ENCODE measurements at regions not wholly inside any gene's neighbourhood (a gene's known extent, or its start where the extent isn't known, plus 50 kb on each side); places are given as distances from the start of the nearest gene placed in this dataset.
"Not testable (repeated sequence)": the region's sequence is repeated elsewhere in the genome, so short reads cannot be mapped to it uniquely, and the experiment has no call there.

DNA sequence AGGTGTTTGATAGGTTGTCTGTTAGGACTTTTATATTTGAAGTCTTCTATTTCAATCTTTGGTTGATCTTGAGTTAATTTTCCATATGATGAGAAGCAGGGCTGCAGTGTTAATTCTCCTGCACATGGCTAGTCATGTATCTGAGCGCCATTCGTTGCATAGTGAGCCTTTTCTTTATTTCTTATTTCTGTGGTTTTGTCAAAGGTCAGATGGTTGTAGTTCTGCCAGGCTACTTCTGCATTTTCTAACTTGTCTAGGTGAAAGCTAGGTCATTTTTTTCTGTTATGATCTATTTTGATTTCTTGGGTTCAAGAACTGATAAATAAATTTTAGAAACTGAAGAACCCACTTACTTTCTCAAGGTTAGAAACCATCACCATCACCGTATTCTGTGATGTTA is 56.7 kb downstream of the CCDC74A start:
- no peak for FAIRE-seq

DNA sequence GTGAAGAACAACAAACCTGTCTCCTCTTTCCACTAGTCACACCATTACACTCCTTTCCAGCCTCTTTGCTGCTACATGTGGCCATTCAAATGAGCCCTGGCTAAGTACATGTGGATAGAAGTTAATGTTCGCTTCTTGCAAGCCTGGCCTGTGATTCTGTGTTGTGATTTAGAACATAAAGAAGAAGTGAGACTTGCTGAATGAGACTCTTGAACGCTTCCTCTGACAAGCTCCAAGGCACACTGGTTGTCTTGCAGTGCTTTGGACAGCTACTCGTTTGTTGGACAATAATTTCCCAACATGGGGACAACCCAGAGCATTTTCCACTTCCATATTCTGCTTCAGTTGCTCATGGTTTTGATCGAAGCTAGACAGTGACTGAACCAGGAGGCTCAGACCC is 57.3 kb downstream of the CCDC74A start:
- no peak for DNase-seq (ENCODE audit: insufficient read length, low spot score)
- FAIRE-seq, result no peak

More for the DNA sequence above, 56.7 kb downstream of the CCDC74A start:
- no peak for DNase-seq (ENCODE audit: insufficient read length, low spot score)

DNA sequence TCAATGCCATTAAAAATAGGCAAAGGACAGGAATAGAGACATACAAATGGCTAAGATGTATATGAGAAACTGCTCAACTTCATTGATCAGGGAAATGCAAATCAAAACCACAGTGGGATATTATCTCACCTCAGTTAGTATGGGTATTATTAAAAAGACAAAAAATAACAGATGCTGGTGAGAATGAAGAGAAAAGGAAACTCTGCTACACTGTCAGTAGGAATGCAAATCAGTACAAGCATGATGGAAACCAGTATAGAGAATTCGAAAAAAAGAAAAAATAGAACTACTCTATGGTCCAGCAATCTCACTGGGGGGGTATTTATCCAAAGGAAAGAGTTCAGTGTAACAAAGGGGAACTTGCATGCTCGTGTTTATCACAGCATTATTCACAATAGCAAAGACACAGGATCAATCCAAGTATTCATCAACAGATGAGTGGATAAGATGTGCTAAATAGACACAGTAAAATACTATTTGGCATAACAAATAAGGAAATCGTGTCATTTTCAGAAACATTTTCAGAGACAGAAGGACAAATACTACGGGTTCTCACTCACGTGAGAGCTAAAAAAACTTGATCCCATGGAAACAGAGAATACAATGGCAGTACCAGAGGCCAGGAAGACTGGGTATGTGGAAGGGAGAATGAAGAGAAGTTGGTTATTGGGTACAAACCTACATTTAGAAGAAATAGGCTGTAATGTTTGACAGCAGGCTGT is 60.6 kb downstream of the CCDC74A start:
- DNase-seq (ENCODE audit: insufficient read length, low spot score) (no peak), FAIRE-seq (no peak)

DNA sequence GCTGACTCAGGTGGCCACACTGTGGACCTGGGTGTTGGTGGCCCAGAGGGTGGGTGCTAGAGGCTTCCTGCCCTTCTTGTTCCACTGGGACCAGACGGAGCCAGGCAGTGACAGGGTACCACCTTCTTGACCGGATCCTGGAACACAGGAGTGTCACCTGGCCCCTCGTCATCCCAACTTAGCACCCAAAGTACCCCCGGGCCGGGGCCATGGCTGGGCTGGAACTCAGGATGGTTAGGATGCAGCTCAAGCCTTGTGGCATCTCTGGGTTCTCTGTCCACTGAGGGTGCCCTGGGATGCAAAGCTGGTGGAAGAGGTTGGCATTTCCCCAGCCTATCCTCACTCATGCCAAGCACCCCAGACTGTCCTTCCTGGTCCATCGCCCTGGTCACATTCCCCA is 61.4 kb downstream of the CCDC74A start:
- not testable (repeated sequence) for FAIRE-seq; DNase-seq (ENCODE audit: insufficient read length, low spot score)

DNA sequence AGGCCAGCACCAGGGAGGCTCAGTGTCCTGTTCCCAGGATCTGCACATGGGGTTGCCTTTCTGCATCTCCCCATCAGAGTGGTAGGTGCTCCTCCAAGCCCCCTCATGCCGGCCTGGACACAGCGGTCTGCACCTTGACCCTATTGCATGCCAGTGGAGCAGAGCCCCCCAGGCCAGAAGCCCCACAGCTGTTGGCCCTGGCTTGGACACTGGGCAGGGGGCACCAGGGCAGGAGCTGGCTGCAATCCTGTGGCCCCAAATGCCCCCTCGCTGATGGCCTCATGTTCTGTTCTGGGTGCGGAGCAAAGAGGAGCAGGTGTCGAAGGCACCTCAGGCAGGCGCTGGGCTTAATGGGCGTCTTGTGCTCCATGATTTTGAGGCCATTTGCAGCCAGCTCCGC is 62.7 kb downstream of the CCDC74A start:
- DNase-seq (ENCODE audit: insufficient read length, low spot score) (no peak), FAIRE-seq (no peak)

DNA sequence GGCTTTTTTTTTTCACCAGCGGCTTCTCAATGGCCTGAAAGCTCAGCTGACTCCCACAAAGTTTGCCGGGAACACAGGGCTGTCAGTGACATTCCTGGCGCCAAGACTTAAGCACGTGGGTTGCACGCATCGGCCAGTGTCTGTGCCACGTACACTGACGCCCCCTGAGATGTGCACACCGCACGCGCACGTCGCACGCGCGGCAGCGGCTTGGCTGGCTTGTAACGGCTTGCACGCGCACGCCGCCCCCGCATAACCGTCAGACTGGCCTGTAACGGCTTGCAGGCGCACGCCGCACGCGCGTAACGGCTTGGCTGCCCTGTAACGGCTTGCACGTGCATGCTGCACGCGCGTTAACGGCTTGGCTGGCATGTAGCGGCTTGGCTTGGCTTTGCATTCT is 63.2 kb downstream of the CCDC74A start:
- DNase-seq (ENCODE audit: insufficient read length, low spot score) (no peak), FAIRE-seq (no peak)

DNA sequence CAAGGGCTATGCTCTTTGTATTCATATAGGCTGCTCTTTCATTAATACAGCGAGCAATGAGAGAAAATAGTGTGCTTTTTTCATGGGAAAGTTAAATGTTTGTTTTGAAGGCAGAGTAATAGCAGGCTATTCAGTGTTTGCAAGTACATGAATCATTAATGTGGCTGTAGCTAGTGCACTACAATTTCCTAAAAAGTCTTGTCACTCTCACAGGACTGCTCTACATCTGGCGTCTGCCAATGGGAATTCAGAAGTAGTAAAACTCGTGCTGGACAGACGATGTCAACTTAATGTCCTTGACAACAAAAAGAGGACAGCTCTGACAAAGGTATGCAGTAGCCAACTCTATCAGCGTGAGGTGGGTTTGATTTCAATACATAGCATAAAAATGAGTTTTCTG is 68.9 kb downstream of the CCDC74A start:
- FAIRE-seq; DNase-seq (ENCODE audit: insufficient read length, low spot score): not testable (repeated sequence)

DNA sequence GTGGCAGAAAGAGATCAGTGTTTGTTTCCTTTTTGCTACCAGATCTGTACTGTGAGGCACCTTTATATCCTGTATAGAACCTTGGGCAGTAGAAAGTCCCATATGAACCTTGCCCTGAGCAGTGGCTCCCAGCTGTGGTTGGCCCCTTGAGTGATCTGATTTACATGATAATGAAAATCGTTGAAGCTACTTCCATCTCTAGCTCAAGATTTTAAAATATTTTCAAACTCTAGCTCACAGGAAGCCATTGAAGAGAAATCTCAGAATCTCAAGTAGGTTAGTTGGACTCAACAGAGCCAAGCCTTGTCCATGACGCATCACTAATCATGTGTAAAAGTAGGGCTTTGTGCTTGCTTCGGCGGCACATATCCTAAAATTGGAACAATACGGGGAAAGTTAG is 74.8 kb downstream of the CCDC74A start:
- not testable (repeated sequence) for DNase-seq (ENCODE audit: insufficient read length, low spot score); FAIRE-seq

DNA sequence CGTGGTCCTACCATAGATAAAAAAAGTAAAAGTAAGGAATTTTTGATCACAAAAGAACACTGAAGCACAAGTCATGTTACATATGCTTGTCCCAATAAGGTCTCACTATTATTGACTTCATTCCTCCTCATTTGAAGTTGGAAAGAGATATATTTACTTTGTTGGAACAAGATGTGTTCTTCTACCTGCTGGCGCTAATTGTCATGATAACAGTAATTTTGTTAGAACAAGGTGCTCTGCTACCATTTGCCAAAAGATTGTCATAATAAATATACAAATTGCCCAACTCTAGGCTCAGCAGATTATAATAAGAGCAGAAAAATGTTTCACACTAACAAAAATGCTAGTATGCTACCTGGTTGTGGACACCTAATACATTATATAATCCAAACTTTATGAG is 77.0 kb downstream of the CCDC74A start:
- DNase-seq (ENCODE audit: insufficient read length, low spot score); FAIRE-seq: not testable (repeated sequence)

DNA sequence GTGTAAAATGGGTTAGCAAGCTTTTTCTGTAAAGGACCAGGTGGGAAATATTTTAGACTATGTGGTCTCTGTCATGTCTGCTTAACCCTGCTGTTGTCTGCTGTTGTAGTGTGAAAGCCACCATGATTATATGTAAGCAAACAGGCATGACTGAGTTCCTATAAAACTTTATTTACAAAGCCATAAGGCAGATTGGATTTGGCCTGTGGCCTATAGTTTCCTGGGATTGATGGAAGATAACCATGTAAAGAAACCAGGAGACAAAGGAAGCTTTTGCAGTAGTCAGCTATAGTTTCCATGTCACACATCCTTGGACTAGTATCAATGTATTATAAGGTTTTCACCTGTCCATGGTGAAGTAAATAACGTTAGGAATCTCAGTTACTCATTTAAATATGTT is 78.7 kb downstream of the CCDC74A start:
- not testable (repeated sequence) for FAIRE-seq; DNase-seq (ENCODE audit: insufficient read length, low spot score)

DNA sequence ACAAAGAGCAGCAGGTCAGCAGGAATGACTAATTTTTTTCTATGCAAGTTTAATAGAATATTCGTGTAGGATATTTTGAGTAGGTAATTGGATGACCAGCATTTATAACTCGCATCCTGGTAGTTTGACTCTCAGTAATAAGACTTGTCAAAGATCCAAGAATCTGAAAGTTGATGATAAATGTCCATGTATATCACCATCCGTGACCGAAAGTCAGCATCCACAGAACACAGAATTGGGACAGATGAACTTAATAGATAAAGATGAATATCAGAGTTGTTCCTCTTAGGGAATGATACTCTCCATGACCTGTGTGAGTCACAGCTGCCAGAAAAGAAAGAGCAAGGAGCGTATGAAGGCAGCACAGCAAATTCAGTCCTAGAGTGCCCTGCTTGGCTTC is 79.4 kb downstream of the CCDC74A start:
- not testable (repeated sequence) for FAIRE-seq

DNA sequence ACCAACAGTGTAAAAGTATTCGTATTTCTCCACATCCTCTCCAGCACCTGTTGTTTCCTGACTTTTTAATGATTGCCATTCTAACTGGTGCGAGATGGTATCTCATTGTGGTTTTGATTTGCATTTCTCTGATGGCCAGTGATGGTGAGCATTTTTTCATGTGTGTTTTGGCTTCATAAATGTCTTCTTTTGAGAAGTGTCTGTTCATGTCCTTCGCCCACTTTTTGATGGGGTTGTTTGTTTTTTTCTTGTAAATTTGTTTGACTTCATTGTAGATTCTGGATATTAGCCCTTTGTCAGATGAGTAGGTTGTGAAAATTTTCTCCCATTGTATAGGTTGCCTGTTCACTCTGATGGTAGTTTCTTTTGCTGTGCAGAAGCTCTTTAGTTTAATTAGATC is 86.9 kb downstream of the CCDC74A start:
- FAIRE-seq; DNase-seq (ENCODE audit: insufficient read length, low spot score): not testable (repeated sequence)

More for the DNA sequence above, 79.4 kb downstream of the CCDC74A start:
- DNase-seq (ENCODE audit: insufficient read length, low spot score), result not testable (repeated sequence)

DNA sequence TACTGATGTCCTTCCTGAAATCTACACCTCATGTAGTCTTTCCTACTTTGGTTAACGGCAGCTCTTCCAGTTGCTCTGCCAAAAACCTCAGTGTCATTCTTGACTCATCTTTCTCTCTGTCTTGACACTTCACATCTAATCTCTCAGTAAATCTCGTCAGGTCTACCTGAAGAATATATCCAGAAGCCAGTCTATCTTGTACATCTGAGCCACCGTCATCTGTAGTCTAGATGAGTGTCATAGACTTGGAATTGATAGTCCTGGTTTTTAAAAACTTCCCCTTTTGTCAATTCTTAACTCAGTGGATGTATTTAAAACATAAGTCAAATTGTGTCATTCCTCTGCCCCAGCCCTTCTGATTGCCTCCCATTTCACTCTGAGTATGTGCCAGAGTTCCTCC is 90.6 kb downstream of the CCDC74A start:
- not testable (repeated sequence) for DNase-seq (ENCODE audit: insufficient read length, low spot score); FAIRE-seq

DNA sequence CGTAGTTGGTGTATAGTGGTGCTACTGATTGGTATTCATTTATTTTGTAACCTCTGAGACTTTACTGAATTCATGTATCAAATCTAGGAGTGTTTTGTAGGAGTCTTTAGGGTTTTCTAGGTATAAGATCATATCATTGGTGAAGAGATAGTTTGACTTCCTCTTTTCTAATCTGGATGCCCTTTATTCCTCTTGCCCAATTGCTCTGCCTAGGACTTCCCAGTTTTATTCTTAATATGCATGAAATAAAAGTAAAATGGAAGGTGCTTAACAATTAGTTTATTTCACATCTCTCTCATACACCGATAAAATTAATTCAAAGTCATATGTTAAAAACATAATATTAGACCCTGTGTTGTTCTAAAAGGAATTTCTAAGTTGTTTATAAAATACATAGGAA is 95.2 kb downstream of the CCDC74A start:
- FAIRE-seq; DNase-seq (ENCODE audit: insufficient read length, low spot score): not testable (repeated sequence)

DNA sequence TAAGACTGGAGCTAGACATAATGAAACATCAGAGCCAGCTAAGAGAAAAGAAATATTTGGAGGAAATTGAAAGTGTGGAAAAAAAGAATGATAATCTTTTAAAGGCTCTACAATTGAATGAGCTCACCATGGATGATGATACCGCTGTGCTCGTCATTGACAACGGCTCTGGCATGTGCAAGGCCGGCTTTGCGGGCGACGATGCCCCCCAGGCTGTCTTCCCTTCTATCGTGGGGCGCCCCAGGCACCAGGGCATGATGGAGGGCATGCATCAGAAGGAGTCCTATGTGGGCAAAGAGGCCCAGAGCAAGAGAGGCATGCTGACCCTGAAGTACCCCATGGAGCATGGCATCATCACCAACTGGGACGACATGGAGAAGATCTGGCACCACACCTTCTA is 98.3 kb downstream of the CCDC74A start:
- DNase-seq (ENCODE audit: insufficient read length, low spot score); FAIRE-seq: not testable (repeated sequence)

DNA sequence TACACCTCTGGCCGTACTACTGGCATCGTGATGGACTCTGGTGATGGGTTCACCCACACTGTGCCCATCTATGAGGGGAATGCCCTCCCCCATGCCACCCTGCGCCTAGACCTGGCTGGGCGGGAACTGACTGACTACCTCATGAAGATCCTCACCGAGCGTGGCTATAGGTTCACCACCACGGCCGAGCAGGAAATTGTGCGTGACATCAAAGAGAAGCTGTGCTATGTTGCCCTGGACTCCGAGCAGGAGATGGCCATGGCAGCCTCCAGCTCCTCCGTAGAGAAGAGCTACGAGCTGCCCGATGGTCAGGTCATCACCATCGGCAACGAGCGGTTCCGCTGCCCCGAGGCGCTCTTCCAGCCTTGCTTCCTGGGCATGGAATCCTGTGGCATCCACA is 98.9 kb downstream of the CCDC74A start:
- not testable (repeated sequence) for DNase-seq (ENCODE audit: insufficient read length, low spot score); FAIRE-seq

DNA sequence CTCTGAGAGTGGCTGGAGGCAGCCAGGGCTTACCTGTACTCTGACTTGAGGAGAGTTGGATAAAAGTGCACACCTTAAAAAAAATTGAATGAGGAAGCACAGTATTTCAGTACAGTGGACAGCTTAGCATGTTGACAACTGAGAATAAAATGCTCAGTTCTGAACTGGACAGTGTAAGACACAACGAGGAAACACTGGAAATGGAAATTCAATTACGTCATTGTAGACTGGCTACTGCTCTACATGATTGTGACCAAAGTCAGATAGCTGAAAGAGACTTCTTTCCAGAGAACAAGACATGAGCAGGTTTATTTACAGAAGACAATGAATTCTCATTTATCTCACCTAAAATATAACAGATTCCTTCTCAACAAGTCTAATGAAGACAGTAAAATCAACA is 100.1 kb downstream of the CCDC74A start:
- FAIRE-seq; DNase-seq (ENCODE audit: insufficient read length, low spot score): not testable (repeated sequence)

DNA sequence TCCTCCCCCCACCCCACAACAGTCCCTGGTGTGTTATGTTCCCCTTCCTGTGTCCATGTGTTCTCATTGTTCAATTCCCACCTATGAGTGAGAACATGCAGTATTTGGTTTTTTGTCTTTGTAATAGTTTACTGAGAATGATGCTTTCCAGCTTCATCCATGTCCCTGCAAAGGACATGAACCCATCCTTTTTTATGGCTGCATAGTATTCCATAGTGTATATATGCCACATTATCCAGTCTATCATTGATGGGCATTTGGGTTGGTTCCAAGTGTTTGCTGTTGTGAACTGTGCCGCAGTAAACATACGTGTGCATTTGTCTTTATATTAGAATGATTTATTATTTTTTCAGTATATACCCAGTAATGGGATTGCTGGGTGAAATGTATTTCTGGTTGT is 104.0 kb downstream of the CCDC74A start:
- FAIRE-seq; DNase-seq (ENCODE audit: insufficient read length, low spot score): not testable (repeated sequence)

DNA sequence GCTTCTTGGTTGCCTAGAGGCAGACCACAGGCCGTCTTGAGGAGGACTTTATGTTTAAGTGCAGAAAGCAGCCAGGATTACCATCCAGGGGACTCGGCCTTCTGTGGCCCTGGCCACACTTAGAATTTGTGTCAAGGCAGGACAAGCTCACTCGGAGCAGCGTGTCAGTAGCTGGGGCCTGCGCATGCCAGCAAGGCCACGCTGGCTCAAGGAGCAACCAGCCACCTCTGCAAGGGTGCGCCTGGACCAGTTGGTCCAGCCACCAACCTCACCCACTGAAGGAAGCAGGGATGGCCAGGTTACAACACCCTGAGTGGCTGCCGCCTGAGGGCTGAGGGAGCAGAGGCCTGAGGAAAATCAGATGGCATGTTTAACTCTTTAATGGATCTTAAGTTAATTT is 105.7 kb downstream of the CCDC74A start:
- FAIRE-seq; DNase-seq (ENCODE audit: insufficient read length, low spot score): not testable (repeated sequence)

DNA sequence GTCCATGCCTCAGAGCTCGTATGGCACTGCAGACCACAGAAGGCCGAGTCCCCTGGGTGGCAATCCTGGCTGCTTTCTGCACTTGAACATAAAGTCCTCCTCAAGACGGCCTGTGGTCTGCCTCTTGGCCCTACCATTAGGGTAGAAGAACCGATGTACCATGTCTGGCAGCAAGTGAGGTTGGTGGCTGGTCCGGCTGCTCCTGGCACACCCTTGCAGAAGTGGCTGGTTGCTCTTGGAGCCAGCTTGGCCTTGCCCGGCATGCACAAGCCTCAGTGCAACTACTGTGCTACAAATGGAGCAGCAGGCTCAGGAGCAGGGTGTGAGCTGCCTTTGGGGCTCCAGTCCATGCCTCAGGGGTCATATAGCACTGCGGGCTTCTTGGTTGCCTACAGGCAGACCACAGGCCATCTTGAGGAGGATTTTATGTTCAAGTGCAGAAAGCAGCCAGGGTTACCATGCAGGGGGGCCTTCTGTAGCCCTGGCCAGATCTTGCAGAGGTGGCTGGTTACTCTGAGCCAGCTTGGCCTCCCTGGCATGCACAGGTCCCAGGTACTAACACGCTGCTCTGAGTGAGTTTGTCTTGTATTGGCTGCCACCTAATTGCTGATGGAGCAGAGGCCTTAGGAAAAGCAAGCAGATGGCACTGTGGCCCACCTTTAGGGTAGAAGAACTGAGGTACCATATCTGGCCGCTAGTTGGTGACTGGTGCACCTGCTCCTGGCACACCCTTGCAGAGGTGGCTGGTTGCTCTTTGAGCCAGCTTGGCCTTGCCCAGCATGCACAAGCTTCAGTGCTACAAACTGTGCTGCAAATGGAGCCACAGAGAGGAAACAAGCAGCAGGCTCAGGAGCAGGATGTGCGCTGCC is 106.4 kb downstream of the CCDC74A start:
- not testable (repeated sequence) for DNase-seq (ENCODE audit: insufficient read length, low spot score); FAIRE-seq

DNA sequence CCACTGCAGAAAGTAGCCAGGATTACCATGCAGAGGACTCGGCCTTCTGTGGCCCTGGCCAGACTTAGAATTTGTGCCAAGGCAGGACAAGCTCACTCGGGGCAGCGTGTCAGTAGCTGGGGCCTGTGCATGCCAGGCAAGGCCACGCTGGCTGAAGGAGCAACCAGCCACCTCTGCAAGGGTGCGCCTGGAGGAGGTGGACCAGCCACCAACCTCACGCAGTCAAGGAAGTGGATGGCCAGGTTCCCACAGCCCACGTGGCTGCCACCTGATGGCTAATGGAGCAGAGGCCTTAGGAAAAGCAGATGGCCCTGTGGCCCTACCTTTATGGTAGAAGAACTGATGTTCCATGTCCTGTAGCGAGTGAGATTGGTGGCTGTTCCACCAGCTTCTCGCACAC is 107.9 kb downstream of the CCDC74A start:
- no peak for DNase-seq (ENCODE audit: insufficient read length, low spot score)
- FAIRE-seq, result no peak
